NCI-H345 treated with DMSO at 0.1 percent for 48 hours (cell line): ENCODE measurements at regions not wholly inside any gene's neighbourhood (a gene's known extent, or its start where the extent isn't known, plus 50 kb on each side); places are given as distances from the start of the nearest gene placed in this dataset.
"Not testable (repeated sequence)": the region's sequence is repeated elsewhere in the genome, so short reads cannot be mapped to it uniquely, and the experiment has no call there.

Experiments
- DNase-seq: peaks from one replicate; lab custom pipeline; 2025; ENCODE audit not compliant: unreplicated experiment; lab: John Stamatoyannopoulos, UW

DNA sequence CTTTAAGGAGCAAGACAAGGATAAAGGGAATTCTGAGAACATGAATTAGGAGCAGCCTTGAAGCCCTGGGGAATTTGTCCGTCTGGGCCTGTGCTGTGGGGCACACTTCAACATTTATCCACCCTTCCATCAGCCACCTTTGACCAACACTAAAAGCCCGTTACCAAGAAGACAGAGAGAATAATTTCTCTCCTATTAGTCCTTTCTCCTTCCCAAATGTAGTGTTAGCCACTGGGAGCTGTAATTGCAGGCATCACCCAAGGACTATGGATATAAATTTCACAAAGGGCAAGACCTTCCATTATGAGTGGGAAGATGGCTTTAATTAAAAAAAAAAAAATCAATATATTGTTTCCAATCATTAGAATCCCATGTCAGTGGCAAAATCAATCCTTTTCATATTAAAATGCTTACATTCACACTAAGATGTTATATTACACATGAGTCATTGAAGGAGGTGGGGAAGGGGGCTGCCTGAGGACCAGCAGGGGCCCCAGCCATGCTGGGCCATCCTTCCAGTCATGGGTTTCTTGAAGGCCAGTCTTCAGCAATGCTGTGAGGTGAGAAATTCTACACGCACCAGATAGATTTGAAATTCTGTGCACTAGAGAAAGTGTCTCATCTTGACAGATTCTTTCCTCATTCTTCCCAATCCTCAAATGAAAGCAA, 292.5 kb upstream of the NRP1 start:
- DNase-seq: no peak

DNA sequence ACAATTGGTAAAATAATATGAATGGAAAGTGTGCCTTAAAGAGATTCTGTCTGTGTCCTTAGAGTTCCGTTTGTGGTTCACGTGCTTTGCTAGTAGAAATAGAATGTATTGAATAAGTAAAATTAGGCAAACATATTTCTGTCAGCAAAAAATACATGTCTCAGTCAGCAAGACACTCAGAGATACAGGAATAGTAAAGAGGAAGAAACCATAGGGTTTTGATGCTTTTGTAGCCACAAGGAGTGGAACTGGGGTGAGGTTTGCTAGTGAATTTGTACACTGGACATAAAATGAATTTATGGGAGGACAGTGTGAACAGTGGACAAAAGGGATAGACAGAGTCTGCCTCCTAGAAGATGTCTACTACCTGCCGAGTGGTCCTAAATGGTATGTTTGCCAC, 289.2 kb upstream of the NRP1 start:
- DNase-seq: no peak

DNA sequence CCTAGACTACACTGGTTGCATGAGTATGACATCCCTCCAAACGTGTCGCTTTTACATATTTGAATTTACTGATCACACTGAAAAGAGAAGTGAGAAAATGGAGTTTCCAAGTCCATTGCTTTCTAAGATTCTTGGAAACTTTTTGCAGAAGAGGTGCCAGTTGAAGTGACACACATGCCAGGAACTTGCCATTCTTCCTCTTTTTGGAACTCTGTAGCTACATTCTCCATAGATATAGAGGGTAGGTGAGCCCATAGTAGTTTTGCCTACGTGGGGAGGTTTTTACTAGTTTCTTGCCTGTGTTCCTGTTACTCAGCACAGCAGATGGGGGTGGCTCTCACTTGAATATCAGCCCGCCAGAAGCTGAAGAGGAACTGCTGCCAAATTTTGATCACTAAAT, 286.6 kb upstream of the NRP1 start:
- no peak for DNase-seq

DNA sequence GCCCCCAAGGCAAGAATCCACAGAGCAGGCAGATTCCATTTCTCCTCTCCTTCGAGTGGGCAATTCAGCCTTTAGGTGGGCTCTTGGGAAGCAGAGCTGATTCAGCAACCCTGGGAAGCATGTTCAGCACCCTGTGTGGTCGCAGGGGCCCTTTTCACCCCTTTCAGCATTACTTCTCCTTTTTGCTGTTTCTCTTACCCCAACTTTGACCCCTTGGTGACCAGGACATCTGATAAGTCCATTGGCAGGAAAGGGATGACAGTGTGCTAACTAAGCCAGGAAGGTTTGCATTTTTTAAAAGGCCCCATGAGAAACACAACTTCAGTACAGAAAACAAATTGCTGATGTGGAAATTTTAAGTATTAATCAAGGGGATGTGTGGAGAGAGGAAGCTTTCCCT, 283.7 kb upstream of the NRP1 start:
- DNase-seq: no peak

DNA sequence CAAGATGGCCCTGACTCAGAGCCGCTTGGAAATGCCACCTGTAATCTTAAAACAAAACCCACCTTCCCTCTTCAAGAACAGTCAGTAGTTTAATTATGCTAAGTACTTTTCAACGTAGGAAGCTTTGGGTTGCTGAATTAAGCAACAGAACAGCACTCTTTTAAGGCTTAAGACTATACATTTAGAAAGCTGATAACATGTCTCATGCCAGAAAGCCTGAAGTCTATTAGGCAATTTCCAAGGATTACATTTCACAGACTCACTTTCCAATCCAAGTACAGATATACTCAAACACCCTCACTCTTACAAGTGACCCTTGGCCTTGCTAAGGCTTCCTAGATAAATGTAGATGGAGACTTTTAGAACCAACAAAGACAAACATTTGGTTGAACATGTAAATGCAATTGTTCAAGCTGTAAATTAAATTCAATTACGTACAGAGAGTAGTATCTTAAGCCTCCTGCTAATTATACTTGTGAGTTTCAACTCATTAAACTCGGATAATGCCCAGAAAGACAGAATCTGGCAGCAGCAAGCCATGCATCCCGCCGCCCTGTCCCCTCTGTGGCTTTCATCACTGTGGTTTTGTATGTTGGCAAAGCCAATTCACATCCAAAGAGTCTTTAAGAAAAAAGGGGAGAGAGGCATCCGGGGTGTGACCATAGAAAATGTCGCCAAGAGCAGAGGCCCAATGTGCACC, 283.1 kb upstream of the NRP1 start:
- no peak for DNase-seq

DNA sequence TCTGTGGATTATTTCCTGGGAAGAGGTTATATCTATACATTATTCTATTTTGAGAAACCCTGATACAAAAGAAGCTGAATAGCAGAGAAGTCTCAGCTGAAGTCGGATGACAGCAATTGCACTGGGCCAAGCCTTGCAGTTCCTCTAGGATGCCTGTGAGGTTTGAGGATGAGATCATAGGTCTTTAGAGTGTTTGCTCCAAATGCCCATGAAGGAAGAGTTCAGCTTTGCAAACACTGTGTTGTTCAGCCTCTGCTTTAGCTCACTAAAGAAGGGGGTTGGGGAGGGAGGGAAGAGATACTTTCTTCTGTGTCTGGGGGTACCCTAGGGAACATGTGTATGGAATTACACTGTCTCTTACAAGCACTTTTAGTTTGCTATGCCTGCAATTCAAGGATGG, 282.5 kb upstream of the NRP1 start:
- no peak for DNase-seq

DNA sequence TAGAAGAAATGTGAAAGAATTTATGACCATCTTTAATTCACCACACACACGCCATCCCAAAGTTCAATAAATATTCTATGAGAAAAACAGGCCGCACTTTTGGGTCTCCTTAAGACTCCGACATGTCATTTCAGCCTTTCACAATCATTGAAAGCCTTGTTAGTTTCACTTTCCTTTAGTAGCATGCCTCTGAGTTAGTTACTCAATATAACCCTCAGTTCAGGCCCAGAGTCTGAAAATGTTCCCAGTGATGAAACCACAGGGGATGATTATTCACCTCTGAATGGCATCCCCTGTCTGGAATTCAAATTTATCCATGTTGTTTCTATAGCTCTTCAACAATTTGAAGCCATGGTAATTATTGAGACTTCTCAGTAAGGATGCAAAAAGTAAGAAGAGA, 278.1 kb upstream of the NRP1 start:
- no peak for DNase-seq

DNA sequence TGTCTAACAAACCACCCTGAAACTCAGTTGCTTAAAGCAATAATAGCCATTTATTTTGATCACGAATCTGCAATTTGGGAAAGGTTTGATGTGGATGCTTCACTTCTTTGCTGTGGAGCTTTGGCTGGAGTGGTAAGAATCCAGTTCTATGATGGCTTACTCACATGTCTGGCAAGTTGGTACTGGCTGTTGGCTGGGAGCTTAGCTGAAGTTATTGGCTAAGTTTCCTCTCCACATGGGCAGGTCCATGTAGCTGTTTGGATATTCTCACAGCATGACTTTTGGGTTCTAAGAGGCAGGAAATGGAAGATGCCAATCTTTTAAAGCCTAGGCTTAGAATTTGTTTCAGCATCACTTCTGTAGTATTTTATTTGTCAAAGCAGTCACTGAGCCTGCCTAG, 277.6 kb upstream of the NRP1 start:
- DNase-seq: no peak

DNA sequence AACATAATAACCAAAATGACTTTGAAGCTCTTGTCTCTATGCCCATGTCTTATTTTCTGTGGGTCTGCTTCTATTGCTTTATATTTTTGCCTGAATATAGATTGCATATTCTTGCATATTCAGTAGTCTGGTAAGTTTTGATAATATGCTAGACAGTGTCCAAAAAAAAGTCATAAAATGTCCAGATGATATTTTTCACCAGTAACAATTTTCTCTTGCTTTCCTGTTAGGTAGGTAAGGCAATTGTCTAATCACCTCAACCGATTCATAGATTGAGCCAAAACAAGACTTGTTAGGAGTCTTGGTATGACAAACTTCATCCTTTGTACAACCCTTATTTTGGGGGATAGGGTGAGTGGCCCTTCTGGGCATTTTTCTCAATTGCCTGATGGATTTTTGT, 277.0 kb upstream of the NRP1 start:
- no peak for DNase-seq

DNA sequence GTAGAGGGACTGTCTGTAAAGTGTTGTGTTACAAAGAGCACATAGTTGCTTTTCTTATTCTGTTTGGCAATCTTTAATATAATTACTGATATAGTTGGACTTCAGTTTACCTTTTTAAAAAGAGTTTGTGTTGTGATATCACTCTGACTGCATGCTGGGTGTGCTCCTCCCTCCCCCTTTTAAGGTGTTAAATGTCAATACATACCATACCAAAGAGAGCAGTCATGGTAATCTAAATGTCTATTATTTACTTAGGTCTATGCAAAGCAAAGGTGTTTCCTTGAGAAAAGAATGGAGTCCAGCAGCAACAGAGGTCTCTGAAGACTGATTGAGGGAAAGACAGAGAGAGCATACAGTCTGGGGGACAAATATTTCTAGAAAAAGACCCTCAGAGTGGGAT, 275.1 kb upstream of the NRP1 start:
- DNase-seq: no peak

DNA sequence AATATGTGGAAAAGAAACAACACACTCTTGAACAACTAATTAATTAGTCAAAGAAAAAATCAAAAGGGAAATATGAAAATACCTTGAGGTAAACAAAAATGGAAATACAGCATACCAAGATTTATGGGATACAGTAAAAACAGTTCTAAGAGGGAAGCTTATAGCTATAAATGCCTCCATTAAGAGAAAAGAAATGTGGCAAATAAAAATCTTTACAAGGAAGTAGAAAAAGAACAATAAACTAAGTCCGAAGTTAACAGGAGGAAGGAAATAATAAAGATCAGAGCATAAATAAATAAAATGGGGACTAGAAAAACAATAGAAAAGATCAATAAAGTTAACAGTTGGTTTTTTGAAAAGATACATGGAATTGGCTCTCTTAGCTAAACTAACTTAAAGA, 267.8 kb upstream of the NRP1 start:
- no peak for DNase-seq

DNA sequence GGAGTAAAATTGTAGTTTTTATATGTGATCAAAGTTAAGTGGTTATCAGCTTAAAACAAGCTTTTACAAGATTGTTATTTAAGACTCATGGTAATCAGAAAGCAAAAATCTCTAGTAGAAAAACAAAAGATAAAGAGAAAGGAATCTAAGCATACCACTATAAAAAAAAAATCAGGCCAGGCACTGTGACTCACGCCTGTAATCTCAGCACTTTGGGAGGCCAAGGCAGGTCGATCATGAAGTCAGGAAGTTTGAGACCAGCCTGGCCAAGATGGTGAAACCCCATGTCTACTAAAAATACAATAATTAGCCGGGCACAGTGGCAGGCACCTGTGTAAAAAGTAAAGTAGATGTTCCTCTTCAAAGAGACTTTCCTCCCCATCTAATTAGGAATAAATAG, 265.9 kb upstream of the NRP1 start:
- no peak for DNase-seq

DNA sequence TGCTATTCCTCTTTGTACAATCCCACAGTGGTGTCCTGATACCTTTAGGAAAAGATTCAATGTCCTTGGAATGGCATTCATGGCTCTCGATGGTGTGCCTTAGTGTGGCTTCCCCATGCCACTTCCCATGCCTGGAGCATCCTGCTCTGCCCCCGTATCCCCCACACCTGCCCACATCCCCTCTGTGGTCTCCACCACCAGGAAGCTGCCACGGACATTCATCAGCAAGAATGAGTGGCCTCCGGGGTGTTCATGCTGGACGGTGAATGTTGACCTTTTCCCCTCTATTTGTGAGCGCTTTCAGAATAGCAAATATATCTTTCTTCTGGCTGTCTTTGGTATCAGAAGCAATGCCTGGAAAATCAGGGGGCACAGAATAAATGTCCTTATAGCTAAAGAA, 262.0 kb upstream of the NRP1 start:
- DNase-seq: no peak

DNA sequence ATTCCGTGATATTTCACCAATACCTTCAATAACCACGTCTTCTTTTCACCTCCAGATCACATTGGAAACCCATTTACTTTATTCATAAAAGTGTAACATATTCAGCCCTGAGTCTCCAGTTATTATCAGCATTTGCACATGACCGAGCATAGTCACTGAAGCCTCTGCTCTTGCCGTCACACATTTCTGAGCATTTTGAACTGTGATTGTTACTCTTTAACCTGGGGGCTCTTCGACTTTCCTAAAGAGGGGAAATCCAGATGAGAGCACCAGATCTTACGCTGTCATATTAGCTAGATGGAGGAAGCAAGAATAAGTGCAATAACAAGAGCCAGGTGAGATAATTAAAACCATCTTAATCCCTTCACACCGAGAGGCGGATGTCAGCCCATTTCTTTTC, 260.0 kb upstream of the NRP1 start:
- DNase-seq: no peak

DNA sequence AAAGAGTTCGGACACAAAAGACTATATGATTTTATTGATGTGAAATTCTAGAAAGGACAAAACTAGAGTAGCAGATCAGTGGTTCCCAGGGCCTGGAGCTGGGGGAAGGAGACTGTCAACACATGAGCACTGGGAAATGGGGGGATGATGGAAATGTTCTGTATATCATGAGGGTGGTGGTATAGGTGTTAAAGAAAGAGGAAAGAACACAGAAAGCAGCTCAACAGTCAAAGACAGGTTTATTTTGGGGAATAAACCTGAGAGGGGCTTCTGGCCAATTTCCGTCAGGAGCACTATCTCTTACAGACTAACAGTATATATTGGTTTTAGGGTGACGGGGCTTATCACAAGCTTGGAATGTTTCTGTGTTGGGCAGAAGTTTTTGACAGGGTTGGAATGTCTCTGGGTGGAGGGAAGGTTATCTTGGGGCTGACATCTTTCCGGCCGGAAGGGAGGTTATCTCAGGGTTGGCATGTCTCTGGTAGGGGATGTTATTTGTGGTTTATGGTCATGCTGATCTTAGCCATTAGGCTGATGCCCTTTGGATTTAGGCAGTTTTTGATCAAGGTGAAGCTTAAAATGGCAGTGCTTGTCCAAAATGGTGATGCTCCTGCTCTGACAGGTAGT, 254.6 kb upstream of the NRP1 start:
- no peak for DNase-seq

DNA sequence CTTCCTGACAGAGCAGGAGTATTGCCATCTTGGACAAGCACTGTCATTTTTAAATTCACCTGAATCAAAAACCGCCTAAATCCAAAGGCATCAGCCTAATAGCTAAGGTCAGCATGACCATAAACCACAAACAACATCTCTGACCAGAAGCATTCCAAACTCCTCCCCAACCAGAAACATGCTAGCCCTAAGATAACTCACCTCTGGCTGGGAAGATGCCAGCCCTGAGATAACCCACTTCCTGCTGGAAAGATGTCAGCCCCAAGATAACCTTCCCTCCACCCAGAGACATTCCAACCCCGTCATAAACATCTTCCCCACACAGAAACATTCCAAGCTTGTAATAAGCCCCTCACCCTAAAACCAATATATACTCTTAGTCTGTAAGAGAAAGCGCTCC, 250.1 kb upstream of the NRP1 start:
- DNase-seq: not testable (repeated sequence)

DNA sequence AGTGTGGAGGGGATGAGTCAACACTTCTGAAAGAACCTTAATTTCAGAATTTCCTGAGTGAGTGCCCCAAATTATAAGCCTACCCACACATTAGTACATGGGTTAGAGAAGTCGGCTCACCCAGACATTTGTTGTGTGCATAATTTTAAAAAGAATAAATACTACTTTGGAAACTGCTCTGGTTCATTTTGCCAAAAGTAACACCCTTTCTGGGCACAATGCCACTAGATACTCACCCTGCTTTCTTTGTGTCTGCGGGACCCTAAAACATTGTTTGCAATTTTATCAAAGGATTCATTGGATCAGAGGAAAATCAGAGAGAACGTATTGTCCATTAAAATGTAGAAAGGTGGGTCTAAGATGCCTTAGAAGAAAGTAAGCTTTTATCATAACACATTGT, 245.5 kb upstream of the NRP1 start:
- no peak for DNase-seq

DNA sequence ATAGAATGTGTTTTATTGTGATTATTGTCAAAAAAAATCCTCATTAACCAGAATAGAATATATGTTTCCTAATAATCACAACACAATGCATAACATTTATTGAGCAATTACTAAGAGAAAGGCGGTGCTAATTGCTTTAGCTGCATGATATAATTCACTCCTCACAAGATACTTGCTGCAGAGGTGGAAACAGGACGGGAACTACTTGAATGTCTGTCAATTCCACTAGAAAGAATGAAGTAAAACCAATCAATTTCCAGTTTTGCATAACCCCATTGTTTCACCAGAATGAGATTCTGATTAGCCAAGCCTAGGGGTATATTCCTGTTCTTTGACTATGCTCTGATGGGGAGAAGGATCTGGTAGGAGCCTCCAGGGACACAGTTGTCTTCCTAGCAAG, 239.1 kb upstream of the NRP1 start:
- no peak for DNase-seq

DNA sequence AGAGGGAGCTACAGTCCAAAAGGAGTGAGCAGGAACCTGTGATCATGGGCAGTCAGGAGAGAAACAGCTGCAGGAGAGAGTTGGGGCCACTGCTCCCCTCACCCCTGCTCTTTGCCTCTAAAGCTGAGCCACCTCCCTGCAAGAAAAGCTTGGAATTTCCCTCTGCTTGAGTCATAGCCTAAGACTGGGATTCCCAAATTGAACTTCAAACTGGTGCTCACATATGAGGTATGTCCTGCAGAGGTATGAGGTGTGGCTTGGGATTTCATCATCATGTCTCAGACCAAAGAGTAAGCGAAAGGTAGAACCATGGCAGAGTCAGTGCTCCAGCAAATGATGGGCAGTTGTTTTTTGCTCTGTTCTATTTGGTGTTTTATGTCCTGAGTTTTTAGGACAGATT, 237.1 kb upstream of the NRP1 start:
- no peak for DNase-seq

DNA sequence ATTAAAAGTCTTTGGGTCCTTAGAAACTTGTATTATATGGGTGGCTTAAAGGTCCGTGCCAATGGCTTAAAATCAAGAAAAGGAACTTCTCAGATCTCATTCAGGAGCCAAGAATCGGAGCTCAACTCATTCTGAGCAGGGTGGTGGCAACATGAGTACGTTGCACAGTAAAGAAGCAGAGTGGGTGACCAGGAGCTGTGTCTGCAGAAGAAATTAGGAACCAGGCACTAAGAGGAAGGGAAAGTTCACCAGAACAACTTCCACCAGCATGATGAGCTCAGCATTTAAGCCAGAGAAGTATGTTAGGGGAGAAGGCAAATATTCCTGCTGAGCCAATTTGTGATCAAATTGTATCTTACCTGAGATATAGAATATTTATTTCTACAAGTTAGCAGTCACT, 236.0 kb upstream of the NRP1 start:
- no peak for DNase-seq

DNA sequence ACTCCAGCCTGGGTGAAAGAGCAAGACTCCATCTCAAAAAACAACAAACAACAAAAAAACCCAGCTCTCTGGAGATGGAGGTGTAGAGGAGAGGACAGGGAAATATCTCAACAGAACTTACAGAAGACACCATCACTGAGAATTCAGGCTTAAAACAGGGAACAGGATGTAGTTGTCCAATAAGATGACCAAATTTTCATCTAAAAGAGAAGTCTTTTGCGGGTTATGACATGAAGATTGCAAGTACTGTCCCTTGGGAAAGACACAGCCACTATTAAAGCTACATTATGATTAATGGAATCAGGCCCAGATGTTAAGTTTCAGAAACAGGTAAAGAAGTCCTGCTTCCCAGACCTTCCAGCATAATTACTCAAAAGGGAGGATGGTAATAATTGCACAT, 235.2 kb upstream of the NRP1 start:
- DNase-seq: no peak

DNA sequence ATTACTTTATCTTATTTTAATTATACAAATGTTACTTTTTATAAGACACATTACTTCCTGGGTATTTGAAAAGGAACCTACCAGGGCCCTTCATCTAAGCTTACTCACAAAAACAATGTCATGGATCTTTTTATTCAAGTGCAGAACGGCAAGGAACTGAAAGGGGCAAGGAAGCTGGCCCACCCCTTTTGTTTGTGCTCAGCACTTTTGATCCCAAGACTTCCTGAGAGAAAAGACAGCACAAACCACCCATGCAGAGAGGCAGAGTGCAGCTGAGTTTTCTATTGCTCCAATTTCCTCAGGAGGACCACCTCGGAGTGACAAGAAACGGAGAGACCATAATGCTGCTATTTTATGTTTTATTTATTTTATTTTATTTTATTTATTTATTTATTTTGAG, 232.0 kb upstream of the NRP1 start:
- no peak for DNase-seq

DNA sequence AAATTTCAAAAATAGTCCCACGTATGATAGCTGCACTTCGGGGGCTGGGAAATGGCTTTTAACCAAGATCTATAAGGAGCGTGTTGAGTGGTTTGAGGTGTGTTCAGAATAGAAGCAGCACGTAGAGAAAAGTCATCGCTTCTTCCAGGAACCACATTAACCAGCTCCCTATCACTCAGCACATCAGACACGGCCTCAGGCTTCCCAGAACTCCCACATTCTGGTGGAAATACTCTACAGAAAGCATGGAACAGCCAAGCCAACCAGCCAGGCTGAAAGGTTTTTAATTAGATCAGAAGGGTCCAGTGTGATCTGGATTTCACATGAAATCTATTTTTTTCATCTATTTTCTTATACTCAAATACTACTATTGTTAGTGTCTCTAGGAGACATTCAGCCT, 231.5 kb upstream of the NRP1 start:
- no peak for DNase-seq
